Fibroblast of lung (primary cell): ENCODE measurements at regions not wholly inside any gene's neighbourhood (a gene's known extent, or its start where the extent isn't known, plus 50 kb on each side); places are given as distances from the start of the nearest gene placed in this dataset.

Experiments used
- CTCF ChIP-seq, 2 donors: IDR thresholded peaks in 1 of 2; conservative IDR thresholded peaks in 1 of 2; 1 replicate in 1 of 2; 2 replicates in 1 of 2; pipeline ENCODE4 v1.5.1; 2011 to 2012; ENCODE audit warnings: low read length in 2 of 2, control low read depth in 1 of 2, inconsistent platforms in 1 of 2, low read depth in 1 of 2, mild to moderate bottlenecking in 1 of 2
- EZH2 ChIP-seq: IDR thresholded peaks from 2 replicates; pipeline ENCODE4 v1.5.1; 2012; ENCODE audit warnings: low read length, control low read depth, mild to moderate bottlenecking; ENCODE audit errors: missing control alignments

- TF ChIP-seq CTCF (conservative IDR thresholded peaks at IDR 0.05 in 1 of 2, IDR thresholded peaks at IDR 0.05 in 1 of 2; ENCODE audit: low read depth in 1 of 2, low read length in 2 of 2) (no peak), EZH2 (no peak)
These were observed 1122.7 kb upstream of the ATXN7L3B start for GRCh38 chr12:73414926-73415325.
